LHCN-M2 (cell line): ENCODE measurements at regions not wholly inside any gene's neighbourhood (a gene's known extent, or its start where the extent isn't known, plus 50 kb on each side); places are given as distances from the start of the nearest gene placed in this dataset.

Source experiments
- DNase-seq: peaks from one replicate; pipeline ENCODE4 v3.0.0-alpha.2; 2012; ENCODE audit warnings: low read depth

DNA sequence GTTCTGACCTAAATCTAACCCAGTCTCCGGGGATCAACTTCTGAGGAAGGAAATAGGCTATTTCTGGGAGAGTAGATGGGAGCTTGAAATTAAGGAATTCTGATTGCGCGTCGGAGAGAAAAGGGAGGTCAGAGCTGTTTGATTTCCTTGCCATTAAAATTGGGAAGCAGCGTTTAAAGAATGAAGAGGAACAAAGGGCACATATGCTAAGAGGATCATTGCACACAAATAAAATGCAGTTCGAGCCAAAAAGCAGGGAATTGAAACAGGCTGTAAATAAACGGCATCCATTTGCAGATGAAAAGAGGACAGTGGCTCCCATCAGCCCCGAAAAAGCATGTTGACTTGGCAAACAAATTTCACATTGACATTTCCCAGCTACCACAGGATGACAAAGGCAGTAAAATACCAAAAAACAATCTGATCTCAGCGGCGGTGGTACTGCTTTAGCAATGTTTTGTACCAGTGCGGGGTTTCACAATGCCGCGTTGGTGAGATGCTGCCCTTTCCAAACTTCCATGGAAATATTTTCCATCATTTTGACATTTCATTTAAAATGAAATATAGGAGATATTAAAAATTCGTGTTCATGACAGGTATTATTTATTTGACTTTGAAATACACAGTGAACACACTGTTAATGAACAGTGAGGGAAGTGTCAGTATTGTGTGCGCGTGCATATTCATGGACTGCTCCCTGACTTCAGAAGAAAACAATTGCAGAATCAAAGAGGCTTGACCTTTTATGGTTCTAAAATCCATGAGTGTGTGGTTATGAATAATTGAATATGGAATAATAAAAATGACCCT is 108.8 kb downstream of the SQOR start:
- DNase-seq = no peak

DNA sequence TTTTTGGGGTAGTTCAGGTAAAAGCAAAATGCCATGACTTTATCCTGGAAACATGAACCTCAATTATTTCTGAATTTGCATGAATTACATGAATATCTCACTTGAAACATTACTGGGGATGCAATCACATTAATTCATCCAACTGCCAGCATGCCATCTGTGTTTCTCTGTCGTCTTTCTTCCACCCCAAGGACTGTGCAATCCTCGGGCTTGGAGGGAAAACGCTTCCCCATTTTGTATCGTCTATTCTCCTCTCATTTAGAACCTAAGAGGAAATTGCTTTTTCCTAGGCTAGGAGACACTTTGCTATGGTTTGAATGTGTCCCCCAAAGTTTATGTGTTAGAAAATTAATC is 109.4 kb downstream of the SQOR start:
- DNase-seq = no peak

DNA sequence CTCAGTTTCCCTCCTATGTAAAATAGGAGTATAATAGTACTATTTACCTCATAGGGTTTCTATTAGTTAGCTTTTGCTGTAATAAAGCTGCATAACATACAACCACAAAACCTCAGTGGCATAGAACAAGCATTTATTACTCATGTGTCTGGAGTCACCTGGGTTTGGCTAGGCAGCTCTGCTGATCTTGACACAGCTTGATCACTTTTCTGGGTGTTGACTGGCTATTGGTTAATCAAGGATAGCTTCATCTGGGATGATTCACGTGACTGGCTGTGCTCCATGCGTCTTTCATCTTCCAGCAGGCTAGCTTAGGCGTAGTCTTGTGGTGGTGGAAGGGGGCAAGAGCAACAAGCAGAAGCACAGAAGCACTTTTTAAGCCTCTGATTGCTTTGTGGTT is 112.6 kb downstream of the SQOR start:
- DNase-seq = no peak

DNA sequence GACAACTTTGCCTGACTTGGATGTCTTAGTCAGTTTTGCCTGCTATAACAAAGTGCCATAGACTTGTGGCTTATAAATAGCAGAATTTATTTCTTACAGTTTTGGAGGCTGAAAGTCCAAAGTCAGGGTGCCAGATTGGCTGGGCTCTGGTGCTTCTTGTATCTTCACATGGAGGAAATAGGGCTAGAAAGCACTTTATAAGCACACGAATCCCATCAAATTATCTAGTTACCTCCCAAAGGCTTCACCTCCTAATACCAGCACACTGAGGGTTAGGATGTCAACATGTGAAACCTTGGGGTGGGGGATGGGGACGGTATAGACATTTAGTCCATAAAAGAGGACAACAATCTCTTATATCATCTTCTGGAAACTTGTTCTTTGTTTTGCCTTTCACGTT is 116.8 kb downstream of the SQOR start:
- DNase-seq = no peak

DNA sequence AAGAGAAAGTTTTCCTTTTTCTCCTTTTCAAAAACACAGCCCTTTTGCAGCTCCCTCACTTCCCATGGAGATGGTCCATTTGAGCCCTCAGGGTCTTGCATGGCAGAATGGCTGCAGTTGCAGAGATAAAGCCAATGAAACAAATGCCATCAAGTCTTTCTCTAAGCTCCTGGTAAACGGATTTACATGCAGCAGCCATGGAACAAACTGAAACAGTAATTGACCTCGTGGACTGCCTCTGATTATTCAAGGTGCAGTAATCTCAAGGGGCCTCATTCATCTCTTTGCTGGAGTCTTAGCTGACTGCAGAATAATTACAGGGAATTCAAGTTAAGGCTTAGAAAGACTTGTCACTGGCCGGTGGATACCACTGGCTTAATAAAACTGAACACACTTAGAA is 125.1 kb downstream of the SQOR start:
- no peak for DNase-seq

DNA sequence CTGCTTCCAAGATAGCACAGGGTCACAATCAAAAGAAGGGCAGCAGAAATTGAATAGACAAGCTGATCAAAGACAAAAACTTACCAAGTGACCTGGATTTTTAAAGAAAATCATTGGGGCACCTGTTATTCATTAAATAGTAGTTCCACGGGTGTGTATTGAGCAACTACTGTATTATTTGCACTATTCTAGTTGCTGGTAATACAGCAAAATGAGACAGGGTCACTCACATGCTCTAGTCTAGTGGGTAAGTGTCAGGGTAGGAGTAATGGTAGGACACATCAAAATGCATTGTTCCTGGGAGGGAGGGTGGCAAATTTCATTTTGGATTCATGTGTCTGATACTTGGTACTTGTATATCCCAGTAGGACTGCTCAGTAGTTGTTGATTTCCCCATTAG is 127.9 kb downstream of the SQOR start:
- no peak for DNase-seq

DNA sequence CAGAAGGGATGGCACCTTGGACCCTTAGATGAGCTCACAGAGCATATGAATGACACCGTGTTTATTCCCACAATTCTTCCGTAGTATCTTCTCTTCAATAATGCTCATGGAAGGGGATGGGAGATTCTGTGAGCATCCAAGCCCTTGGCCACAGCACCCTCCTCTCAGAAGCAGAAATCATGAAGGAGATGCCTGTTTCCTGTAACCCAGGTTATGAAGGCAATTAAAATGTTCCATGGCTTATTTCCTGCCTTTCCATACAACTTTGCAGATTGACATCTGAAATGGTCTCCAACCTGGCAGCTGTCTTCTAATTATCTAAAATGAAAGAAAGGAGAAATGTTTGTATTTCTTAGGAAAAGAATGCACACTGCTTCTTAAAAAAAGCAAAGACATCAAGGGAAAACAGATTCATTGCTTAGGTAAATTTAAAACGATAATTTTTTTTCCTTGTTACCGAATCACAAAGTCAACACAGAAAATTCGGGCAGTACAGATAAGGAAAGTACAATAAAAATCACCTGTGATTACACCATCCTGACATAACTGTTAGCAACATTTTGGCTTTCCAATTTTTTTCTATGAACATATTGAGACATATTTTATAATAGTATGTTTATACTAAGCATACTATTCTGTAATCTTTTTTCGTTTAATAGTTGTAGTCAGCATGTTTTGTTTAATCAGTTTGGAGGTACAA is 128.5 kb downstream of the SQOR start:
- DNase-seq = no peak

DNA sequence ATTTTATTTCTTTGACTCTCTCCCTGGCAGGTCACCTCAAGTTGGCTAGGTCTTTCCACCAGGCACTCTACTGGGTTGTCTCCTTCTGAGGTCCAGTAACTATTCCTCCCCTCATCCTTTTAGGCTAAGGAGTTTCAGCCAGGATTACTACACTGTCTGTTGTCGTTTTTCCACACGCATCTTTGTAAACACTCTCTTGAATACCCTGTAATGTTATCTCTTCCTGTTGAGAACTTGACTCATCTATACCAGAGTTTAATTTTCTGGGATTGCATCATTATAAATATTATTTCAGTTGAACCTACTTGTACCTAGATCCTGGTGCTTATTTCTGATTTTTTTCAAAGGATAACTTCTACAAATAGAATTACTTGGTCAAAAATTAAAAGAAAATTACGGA is 138.3 kb downstream of the SQOR start:
- DNase-seq = peak; percentile 20

DNA sequence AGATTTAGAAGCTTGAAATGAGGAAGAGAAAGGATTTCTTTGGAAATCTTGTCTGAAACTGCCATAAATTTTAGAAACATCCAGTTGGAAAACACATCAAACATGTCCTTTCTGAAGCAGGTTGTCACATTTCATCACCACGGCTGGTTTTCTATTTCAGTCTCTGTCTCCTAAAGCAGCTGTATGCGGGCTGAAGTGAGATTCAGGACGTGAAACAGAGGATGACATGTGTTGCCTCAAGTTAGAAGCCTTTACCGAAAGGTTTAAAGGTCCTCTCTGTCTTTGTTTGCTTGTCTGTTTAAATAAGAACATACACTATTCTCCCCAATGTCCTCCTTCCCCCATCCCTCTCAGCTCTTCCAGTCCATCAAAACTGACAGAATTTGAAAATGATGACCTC is 141.9 kb downstream of the SQOR start:
- DNase-seq = no peak

DNA sequence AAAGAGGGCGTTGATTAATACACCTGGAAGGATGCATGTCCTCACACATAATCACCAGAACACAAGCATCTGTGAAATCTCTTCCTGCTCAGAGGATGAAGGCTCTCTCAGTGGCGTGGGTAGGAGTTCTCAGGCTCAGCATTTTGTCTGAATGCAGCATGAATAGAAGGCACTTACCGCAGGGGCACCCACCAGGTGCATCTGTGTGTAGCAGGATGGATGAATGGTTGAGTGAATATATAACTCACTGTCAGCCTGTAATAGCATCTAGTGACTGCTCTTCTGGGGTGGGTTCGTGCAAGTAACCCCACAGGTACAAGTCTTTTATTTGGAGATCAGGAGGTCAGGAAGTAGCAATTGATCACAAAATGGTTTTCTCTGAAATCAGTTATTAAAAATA is 143.0 kb downstream of the SQOR start:
- no peak for DNase-seq

DNA sequence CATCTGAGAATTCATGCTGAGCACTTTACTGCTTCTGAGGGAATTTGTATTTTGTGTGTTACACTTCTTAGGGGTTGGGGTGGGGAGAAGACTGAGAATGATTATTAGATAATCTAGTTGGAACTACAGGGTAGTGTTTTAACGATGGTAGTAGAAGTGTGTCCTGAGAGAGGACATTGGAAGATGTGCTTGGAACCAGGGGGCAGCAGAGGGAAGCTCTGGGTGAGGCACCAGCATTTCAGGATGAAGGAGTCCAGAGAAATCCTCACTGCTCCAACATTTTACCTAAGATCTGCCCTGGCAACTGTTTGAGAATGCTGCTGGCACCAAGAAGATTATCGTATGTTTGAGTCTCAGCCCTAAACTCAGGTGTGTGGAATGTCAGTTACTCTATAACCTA is 145.5 kb downstream of the SQOR start:
- no peak for DNase-seq

DNA sequence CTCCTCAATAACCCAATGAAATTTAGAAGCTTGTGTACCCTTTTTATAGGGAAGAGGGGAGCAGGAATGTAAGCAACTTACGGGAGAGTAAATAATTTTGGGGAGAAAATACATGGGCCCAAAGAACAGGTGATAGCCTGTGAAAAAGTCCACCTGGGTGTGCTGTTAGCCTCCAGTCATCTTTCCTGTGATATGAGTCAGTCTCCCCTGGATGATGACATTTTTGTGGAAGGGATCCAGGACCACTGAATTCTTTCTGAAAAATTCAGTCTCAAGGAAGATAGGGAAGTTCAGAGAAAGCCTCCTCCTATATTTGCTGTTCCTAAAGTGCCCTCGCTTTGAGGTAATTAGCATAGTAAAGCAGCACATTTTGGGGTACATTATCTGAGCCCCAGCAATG is 149.8 kb downstream of the SQOR start:
- no peak for DNase-seq

DNA sequence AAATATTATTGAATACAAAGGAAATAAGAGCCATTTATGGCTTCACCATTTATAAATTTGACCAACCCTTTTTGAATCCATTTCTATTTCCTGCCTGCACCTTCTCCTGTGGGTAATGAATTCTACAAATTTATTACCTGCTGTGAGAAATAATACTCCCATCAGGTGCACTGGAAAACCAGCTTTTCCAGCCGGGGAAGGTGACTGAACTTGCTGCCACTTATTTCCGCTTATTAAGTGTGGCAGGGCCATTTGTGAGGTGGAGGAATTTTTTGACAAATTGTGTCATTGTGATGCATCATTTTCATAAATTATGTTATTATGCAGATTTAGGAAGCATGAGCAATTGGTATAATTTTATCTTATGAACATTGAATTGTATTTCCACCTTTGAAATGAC is 151.1 kb downstream of the SQOR start:
- no peak for DNase-seq

DNA sequence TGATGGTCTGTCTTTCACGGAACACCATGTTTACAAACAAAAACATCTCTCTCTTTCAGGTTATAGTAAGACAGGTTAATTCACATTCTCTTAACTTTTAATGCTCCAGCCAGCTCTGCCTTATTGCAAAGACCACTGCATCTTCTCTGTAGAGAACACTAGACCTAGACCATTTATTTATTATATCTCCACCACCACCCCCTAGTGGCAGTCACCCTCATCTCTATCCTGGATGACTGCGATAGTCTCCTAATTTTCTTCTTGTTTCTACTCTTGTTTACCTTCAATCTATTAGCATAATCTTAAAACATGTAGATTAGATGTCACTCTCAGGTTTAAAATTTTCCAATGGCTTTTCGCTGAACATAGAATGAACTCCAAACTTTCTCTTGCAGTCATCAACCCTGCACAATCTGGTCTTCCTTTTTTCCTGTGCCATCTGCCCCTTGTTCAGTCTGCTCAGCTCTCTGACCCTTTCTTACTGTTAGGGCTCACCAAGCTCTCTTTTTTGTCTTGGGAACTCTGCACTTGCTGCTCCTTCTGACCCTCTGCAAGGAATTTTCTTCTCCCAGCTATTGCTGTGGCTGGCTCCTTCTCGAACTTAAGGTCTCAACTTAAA is 155.6 kb downstream of the SQOR start:
- peak; percentile 10 for DNase-seq

DNA sequence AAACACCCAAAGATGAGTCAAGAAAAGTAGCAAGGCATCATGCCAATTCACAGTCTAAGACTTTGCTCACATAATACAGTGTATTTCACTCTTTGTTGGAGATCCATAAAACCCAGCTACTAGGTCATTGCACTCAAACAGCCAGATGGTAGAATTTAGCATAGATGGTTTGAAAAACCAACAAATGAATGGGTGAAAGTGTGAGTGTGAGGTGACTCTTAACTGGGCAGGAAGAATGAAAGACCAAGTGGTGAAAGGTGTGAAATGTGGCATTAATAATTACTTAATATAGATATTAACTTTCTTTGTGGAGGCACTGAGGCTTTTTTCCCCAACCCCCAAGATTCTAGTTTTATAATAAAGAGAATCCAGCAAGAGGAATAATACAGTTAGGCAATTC is 159.5 kb downstream of the SQOR start:
- DNase-seq = no peak

DNA sequence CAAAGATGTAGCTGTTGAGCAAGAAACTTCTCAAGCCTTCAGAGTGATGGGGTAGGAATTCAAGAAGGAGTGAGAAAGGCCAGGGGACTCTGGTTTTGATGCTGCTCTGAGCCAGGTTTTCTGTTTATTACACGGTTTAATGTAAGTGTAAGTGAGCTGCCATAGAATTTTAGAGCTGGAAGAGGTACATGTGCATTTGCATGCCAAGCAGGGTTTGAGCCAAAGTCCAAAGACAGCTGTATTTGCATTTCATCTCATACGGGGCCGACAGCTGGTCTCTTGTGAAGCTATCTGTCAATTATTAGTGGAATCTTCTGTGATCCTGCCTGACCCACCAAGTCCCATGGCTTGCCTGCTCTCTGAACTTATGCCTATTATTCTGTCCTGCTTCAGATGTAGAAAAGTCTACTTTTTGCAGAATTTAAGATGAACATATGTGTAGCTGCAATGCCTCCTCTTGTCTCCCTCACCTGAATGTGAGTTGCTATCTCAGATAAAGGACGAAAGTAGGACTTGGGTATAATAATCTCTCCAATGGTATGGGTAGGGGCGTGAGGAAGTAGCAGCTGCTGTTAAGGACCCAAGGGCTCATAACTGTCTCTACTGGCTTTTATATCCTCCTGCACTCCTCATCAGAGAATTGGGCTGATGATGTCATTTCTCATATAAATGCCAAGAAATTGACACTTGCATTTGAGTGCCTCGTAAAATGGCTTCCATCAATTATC is 160.0 kb downstream of the SQOR start:
- no peak for DNase-seq

DNA sequence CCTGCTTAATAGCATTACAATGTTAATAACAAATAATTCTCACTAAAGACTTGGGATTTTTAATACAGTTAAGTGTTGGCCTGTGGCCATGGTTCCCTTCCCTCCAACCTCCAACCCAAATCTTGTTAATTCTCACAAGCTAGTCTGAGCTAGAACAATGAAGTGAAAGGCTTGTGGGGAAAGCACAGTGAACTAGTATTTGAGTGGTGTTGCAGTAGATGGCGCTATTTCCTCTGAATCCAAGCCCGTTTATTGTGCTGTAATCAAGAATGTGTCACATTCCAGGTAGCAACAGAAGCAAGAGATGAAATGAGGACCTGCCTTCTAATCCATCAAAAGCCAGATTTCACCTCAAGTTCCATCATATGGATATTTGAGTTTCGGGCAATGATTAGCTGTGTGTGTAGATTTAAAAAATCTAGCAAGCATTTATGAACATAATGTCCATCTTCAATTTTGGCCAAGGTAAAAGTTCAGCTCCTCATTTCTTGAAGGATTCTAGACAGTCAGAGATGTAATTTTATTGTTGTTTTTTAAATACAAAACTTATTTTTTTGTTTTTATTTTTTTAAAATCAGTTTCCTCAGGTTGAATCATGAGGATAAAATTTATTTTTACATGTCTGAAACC is 160.7 kb downstream of the SQOR start:
- DNase-seq = peak; percentile 35

DNA sequence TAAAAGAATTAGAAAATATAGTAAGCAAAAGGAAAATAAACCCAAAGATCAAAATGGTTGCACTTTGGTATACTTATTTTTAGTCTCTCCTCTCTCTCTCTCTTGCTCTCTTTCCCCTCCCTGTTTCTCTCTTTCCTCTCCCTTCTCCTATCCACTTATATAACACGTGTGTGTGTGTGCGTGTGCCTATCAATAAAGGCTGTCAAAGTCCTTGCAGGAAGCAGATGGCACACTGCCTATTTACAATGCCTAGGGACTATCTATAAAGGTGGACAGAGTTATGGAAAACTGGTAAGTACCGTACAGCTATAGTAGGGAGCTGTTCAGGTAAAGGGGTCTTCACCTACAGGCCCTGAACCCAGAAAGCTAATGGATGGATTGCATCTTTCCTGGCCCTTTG is 161.6 kb downstream of the SQOR start:
- no peak for DNase-seq

DNA sequence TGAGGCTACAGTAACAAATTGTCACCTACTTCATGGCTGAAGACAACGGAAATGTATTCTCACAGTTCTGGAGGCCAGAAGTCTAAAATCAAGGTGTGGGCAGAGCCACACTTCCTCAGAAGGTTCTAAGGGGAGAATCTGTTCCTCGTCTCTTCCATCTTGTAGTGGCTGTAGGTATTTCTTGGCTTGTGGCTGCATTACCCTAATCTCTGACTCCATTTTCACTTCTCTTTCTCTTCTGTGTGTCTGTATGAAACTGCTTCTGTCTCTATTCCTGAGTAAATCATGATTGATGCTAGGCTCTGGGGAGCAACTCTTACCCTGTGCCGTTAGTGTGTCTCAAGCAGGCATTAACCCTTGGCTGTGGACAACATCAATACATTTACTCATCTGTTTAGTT is 164.7 kb downstream of the SQOR start:
- DNase-seq = no peak

DNA sequence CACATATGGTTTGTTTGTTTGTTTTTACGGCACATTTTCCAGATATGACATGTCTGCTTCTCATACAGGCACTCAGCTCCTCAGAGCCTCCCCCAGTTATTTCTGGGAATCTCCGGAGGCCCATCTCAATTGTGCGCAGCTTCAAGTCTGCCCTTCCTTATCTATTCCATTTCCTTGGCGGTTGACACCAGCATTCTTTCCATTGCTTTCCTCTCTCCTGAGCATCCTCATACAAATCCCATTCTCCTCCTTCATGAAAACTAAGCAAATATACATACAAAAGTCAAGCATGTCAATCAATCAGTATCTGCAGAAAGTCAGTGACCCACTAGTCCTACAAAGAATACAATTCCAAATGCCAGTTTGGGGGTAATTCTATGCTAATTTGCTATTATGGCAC is 166.7 kb downstream of the SQOR start:
- no peak for DNase-seq

DNA sequence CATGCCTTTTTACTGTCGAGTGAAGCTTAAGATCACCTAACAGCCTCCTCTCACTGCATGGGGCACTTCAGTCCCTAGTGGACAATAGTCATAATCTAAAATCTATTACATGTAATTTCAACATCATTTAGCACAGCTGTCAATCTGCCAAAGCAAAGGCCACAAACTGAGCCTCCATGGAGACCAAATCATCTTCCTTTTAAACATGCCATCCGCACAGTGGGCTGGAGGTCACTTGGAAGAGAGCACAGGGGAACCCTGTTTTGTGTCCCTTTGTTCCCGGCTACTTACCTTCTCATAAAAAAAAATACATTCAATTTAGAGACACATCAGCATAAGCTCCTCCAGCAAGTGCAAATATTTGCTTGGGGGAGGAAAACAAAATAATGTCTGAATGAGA is 167.3 kb downstream of the SQOR start:
- no peak for DNase-seq

DNA sequence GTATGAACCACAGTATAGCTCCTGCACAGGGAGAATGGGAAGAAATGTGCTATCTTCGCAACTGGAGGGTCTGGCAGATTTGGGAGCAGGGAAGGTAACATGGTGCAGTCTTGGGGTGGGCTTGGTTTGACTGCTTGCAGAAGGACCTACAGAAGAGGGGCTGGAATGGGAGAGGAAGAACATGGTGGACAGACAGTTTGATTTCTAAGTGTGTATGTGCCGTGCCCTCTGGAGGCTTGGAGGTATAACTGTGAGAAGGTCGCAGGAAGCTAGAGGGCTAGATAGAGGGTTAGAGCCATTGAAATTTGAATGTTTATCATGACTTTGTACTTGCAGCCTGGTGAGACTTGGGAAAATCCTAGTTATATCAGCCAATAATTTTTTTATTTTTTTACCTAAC is 169.2 kb downstream of the SQOR start:
- no peak for DNase-seq
